HG03442 (cell line): ENCODE measurements at regions not wholly inside any gene's neighbourhood (a gene's known extent, or its start where the extent isn't known, plus 50 kb on each side); places are given as distances from the start of the nearest gene placed in this dataset.
"Not testable (repeated sequence)": the region's sequence is repeated elsewhere in the genome, so short reads cannot be mapped to it uniquely, and the experiment has no call there.

Experiments
- ATAC-seq: cut with Tn5 transposase; IDR thresholded peaks from one replicate; pipeline ENCODE4 v1.9.1; 2021; ENCODE audit warnings: mild to moderate bottlenecking, moderate library complexity; ENCODE audit not compliant: unreplicated experiment

DNA sequence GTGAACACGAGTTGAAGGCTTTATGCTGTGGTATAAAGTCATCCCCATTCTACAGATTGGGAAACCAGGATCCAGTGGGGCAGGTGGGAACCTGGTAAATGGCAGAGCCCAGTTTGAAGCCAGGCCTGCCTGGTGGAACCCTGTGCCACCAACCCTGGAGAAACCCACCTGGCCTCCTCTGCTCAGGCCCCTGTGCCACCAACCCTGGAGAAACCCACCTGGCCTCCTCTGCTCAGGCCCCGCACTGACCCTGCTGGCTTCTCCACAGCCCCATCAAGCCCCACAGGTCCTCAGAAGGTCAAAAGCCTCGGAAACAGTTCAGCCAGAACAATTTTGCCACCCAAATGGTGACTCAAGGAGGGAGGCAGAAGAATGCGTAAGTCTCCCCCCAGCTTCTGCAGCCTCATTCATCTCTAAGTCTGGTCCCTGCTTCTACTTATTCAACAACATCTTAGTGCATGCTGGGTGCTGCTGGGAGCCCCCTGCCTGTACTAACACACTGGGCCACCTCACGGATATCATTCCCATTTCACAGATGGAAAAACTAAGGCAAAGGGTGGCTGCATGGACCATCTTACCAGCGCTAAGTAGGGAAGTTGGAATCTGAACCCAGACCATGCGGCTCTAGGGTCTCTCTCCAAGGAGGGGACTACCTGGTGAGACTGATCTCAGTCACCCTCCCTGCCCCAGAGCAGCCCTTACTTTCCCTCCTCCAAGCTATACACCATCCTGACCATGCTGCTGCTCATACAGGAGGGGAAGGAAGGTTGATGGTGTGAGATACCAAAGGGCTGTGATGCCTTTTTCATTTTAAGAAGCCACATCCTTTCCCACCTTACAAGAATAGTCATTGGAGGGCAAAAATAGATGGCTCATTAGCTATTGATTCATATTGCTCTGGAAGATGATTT is 93.7 kb upstream of the ID2 start:
- no peak for ATAC-seq

DNA sequence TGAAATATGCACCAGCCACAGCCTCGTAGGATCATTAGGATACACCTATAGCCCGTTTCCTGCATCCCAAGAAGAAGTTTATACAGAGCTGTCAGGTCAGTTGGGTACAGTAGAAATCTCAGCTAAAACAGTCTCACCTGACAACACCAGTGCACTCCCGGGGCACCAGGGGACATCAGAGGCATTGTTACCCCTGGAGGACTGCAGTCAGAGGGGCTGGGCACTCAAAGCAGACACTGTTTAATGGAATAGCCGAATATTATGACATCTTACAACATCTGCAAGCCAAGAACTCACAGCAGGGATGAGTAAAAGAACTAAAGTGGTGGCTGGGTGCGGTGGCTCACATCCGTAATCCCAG is 93.0 kb upstream of the ID2 start:
- no peak for ATAC-seq

DNA sequence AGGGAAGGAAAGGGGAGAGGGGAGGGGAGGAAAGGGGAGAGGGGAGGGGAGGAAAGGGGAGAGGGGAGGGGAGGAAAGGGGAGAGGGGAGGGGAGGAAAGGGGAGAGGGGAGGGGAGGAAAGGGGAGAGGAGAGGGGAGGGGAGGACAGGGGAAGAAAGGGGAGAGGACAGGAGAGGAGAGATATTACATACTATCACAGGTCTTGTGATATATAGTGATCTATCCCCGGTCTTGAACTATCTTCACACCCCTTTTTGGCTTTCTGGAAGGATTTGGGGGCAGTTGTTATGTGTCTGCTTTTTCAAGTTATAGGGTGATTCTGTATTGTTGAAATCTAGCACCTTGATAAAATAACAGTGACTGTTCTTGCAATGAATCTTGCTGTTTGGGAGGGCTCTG is 92.1 kb upstream of the ID2 start:
- no peak for ATAC-seq

DNA sequence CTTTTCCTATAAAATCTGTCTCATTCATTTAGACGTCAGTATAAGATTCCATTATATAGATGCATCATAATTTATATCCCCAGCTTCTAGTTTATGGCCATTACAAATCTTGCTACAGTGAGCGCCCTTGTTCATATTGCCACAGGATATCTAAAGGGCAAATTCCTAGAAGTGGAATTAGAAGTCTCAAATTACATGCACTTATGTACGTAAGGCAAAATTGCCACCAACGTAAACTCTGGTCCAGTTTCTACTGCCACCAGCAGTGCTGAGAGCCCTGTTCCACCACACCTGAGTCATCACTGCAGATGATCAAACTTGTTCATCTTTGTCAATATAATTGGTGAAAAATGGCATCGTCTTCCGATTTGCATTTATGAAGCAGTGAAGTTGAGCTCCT is 90.9 kb upstream of the ID2 start:
- ATAC-seq: no peak

DNA sequence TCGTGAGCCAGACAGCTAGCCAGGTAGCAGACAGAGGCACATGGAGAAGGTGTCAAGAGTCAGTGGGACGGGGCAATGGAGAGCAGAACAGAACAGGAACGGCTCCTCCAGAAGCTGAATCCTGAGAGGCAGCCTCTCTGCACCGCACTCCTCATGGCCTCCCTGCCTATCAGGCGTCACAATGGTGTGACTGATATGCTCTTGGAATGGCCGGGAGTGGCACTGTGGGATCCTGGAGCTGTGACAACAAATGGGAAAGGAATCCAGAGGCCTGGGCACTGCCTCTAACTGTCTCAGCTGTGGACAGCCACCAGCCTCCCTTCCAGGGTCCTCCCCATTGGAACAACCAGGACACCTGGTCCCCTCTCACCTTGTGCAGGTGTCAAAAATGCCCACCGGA is 89.1 kb upstream of the ID2 start:
- ATAC-seq: no peak

DNA sequence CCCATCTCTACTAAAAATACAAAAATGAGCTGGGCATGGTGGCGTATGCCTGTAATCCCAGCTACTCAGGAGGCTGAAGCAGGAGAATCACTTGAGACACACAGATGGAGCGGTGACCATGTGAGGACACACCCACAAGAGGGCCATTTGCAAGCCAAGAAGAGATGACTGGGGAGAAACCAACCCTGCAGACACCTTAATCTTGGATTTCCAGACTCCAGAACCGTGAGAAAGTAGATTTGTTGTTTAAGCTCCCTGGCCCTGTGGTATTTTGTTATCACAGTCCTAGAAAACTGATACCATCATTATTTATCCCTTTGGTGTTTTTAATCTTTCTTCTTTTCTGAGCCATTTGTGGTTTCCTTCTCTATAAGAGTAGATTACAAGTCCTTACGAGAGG is 88.6 kb upstream of the ID2 start:
- ATAC-seq: no peak

DNA sequence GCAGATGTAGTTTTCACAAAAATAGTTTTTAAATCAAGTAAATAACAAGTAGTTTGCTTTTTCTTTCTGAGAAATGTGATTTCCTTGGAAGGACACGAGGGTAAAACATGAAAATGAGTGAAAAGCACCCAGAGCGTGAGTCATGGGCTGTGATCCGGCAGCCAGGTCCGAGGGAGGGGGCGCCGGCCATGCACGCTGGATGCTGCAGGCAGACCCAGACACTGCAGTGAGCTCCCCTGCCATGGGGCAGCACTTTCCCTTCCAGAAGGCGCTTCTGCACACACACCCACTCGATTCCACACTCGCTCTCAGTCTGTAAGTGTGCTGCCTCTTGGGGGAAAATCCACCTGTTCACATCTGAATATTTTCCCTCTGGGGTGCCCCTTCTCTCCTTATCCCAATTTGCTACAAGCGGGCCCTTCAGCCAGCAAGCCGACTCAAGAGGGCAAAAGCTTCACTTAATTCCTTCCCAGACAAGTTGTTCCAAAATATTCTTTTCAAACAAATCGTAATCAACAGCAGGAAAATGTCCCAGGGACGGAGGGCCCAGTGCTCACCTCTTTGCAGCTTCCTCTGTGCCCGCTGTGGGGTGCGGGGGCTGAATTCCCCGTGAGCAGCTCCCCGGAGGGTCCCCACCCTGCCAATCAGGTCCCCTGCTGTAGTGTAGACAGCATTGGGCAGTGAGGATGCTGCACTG is 87.0 kb upstream of the ID2 start:
- no peak for ATAC-seq

DNA sequence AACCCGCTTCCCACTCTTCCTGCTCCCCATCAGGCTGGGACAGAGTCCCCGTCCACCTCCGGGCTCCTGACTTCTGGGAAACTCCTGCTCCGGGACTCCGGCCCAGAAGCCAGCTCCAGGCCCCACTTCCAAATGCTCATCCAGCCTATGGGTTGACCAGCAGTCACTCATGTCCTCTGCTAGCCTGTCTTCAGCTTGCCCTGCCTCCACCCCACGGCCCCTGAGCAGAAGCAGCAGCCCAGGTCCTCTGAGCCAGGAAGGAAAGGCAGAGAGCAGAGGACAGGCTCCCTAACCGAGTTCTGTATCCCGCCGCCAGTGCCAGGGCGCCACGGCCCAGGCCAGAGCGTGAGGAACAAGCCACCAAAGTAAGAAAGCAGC is 86.4 kb upstream of the ID2 start:
- no peak for ATAC-seq

DNA sequence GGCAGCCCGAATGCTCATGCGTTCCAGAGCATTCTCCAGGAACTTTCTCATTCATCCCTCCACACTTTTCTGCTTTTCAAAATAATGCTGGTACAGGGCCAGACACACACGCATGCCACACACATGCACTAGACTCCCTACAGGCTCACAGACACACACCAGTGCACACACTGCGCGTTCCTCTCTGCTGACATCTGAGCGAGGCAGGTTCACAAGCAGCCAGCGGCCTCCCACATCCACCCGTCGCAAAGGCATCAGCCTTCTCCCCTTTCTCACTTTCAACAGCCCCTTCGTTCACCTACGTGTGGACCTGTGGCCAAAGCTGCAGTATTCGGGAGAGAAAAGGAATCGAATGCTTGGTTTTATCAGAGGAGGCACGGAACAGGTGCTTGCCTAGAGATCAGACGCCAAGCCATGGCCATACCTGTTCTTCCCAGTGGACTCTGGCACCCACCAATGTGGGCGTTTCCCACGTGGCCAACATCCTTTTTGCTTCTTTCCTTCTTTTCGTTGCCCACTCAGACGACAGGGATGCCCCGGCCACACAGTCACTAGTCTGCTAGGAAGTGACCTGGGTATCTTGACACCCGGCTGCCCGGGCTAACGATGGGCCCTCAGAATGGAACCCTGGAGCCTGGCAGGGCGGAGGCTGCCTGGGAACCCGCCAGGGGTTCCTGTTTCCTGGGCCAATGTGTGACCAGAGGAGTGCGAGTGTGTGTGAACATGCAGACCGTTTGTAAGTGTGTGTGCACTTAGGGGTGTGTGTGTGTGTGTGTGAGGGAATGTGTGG is 85.8 kb upstream of the ID2 start:
- no peak for ATAC-seq

DNA sequence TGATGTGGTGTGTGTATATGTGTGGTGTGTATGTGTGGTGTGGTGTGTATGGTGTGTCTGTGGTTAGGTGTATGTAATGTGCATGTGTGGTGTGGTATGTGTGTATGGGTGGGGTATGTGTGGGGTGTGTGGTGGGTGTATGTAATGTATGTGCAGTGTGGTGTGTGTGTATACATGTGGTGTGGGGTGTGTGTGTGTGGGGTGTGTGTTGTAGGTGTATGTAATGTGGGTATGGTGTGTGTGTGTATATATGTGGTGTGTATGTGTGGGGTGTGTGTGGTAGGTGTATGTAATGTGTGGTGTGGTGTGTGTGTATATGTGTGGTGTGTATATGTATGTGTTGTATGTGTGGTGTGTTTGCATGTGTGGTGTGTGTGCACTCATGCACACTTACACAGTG is 84.8 kb upstream of the ID2 start:
- ATAC-seq: no peak

DNA sequence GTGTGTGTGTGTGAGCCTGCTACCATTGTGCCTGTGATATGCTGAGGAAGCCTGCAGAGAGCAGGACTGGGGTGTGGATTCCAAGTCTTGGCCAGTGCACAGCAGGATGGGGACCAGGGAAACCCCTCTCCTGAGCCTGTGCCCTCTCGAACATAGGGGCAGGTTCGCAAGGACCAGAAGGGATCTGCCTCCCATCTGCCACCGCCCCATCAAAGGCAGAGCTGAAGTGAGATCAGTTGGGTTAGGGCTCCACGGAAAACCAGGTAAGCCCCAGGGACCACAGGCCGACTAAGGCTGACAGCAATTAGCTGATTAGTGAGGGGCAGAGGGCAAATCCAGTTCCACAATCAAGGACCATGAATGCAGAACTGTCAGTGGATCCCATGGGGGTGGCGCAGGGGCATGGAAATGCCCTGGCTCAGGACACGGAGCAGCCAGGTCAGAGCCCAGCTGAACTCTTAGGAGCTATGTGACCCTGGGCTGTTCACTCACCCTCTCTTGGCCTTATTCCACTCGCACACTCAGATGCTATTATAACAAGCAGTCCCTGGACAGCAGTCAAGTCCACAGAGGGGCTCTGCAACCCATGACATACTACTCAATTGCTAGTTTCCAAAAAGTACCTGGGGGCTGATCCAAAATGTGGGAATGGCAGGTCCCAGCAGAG is 84.2 kb upstream of the ID2 start:
- no peak for ATAC-seq

DNA sequence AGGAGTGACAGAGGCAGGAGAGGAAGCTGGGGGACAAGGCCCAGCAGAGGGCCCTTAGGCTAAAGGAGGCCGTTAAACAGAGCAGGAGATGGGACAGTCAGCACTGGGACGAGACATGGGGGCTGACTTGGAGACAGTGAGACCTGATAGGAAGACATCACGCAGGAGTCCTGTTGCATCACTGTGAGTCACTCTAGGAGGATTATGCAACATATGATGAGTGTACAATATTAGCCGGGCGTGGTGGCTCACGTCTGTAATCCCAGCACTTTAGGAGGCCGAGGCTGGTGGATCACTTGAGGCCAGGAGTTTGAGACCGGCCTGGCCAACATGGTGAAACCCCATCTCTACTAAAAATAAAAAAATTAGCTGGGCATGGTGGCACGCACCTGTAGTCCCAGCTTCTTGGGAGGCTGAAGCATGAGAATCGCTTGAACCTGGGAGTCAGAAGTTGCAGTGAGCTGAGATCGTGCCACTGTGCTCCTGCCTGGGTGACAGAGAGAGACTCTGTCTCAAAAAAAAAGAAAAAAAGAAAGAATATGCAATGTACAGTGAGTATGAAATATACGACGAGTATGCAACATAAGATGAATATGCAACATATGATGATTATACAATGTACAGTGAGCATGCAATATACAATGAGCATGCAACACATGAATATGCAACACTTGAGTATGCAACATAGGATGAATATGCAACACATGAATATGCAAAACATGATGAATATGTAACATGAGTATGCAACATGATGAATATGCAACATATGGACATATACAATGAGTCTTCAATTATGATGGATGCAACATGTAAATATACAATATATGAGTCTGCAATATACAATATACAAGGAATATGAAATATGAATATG is 83.3 kb upstream of the ID2 start:
- ATAC-seq: no peak

DNA sequence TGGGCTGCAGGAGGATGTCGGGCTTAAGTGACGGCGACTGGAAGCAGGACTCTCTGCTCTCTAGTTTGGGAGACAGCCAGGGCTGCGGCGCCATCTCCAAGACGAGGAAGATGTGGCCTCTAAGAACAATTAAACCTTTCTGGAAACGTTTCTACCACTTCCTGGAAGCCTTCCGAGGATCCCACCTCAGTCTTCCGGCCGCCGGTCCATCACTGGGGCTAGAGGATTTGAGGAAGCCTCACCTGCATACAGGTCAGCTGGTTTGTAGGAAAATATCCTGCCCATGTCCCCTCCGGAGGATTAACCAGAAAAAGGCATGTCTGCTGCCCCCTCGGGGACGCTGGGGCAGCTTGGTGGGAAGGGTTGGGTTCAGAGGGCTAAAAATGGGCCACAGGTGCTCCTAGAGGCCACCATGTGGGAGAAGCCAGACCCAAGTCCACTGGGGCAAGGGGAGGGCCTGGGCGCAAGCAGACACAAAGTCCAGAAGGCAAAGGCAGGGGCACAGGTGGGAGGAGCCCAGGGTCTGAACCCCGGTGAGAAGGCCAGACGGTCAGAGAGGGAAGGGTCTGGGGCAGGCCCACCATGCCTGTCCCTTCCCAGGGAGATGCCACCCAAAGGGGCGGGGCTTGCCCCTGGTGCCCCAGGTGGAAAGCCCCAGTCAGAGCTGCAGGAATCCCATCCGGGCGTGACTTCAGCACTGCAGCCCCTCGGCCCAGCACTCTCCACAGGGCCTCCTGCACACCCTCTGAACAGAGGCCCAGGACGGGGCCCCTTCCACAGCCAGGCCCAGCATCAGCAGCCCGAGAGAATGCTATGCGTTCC is 82.2 kb upstream of the ID2 start:
- ATAC-seq: no peak

DNA sequence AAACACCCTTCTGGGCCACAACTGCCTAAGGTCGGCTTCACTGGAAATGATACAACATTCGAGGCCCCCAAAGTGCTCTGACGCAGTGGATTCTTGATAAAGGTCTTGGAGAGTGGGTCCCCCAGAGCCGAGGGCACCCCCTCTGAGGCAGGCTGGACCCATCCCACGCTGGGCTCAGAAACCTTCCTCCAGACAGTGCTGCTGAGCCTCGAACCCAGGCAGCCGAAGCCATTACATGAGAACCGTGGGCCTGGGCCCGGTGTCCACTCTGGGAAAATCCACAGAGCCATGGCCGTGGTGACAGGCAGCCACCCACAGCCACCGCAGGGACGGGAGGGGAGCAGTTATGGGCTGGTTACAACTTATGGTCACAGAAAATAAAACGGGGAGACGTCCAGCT is 81.4 kb upstream of the ID2 start:
- ATAC-seq: no peak

DNA sequence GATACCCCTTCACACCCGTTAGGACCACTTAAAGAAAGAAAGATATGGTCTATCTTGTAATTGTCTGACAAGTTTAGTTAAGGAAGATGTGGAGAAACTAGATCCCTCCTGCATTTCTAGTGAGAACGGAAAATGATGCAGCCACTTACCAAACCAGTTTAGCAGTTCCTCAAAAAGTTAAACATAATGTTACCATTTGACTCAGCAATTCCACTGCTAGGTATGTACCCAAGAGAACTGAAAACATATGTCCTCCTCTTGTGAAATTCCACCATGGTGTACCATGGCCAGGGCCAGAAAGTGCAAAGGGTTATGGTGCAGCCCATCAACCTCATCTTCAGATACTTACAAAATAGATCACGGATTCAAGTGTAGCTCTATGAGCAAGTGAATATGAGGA is 79.0 kb upstream of the ID2 start:
- peak; percentile 35 for ATAC-seq

DNA sequence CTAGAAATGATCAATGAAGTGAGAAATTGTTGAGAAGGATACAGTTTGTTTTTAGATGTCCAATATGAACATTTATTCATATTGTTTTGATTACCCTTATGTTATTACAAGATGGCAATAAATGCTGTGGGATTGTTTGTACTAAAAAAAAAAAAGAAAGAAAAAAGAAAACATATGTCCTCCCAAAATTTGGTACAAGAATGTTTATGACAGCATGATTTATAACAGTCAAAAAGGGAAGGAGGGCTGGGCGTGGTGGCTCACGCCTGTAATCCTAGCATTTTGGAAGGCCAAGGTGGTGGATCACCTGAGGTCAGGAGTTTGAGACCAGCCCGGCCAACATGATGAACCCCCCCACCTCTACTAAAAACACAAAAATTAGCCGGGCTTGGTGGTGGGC is 78.5 kb upstream of the ID2 start:
- ATAC-seq: not testable (repeated sequence)

DNA sequence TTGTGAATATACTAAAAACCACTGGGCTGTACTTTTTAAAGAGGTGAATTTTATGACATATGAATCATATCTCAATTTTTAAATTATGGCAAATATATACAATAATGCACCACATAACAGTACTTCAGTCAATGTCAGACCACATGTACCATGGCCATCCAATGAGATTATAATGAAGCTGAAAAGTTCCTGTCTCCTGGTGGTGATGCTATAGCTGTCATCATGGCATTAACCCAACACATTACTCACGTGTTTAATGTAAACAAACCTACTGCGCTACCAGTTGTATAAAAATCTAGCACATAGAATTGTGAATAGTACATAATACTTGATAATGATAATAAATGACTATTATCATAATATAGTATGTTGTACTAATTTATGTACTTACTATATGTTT is 77.6 kb upstream of the ID2 start:
- ATAC-seq: no peak

DNA sequence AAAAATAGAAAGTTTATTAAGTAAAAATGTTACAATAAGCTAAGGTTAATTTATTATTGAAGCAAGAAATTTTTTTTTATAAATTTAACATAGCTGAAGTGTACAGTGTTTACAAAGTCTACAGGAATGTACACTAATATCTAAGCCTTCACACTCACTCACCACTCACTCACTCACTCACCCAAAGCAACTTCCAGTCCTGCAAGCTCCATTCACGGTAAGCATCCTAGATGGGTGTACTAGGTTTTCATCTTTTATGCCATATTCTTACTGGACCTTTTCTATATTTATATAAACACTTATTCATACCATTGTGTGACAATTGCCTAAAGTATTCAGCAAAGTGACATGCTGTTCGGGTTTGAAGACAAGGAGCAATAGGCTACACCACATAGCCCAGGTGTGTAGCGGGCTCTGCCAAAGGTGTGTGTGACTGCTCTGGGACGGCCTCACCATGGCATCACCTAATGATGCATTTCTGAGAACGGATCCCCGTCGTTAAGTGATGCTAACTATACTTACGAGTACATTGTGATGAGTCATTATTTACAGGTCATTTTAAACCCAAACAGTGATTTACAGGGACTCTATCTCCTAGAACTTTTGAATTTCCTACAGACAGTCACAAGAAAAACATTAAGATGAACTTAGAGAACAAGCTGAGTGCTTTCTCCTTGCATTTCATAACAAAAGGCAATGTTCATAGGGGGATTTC is 76.3 kb upstream of the ID2 start:
- no peak for ATAC-seq

DNA sequence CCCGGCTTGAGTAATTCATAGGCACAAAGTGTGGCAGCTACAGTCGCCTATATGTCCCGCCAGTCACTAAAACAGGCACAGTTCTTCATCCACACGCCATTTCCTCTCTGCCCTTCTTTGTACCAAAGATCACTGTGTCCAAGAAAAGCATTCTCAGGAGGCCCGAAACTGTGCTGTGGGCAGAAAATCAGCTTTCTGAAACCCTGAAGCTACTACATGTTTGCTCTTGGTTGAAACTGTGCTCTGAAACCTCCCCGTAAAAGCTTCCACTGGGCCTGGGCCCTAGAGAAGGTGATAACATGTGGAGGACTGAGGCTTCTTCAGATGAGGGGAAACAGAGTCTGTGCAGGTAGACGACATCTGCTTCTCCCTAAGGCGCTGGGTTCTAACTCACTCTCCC is 75.6 kb upstream of the ID2 start:
- peak; percentile 92 for ATAC-seq
